ENCODE measurements at regions not wholly inside any gene's neighbourhood (a gene's known extent, or its start where the extent isn't known, plus 50 kb on each side); places are given as distances from the start of the nearest gene placed in this dataset.

GRCh38 chr14:21924479-21924878, 250.9 kb upstream of the OR4E1 start:
- TF ChIP-seq POLR2A (IDR thresholded peaks at IDR 0.05) (no peak), CTCF (IDR thresholded peaks at IDR 0.05 in 4 of 5, conservative IDR thresholded peaks at IDR 0.05 in 1 of 5) (no peak)
